ENCODE measurements at regions not wholly inside any gene's neighbourhood (a gene's known extent, or its start where the extent isn't known, plus 50 kb on each side); places are given as distances from the start of the nearest gene placed in this dataset.

GRCh38 chr15:60079210-60079609 lies 75.1 kb downstream of the FOXB1 start:
- Histone ChIP-seq H3K27ac (ENCODE audit: low read depth in 1 of 2, low read length in 2 of 2) (no peak overlapping the region), H3K36me3 (ENCODE audit: insufficient read depth, low read length) (no peaks in the 10 kb centered on the region), H3K27me3 (ENCODE audit: control insufficient read depth in 1 of 2, insufficient read depth in 2 of 2, low read length in 2 of 2) (no peaks in the 10 kb centered on the region), H3K9me3 (ENCODE audit: control insufficient read depth in 1 of 2, insufficient read depth in 1 of 2, low read length in 2 of 2) (no peaks in the 10 kb centered on the region), H3K4me3 (ENCODE audit: low read length) (no peak overlapping the region), H3K4me1 (ENCODE audit: insufficient read depth, low read length) (peaks cover 4% of the 10 kb centered on the region)
- no peak for TF ChIP-seq CTCF (IDR thresholded peaks at IDR 0.05)
- Mint-ChIP-seq H3K36me3 (ENCODE audit: low read depth) (no peaks in the 10 kb centered on the region), H3K9me3 (no peaks in the 10 kb centered on the region), H3K27me3 (no peaks in the 10 kb centered on the region), H3K27ac (no peak overlapping the region), H3K4me3 (no peak overlapping the region), H3K4me1 (ENCODE audit: low read depth) (peaks cover 15% of the 10 kb centered on the region)
- no peak for ATAC-seq (ENCODE audit: poor library complexity)
- CTCF ChIA-PET, result interaction anchor here (0.7 kb wide), 1 partner anchor 254 kb away, joined by 3 read pairs; no protein-coding TSS in a partner anchor
- POLR2A ChIA-PET, result no interaction called here
- intact Hi-C loops (cut with DNase I, micrococcal nuclease), result no loop called here
- DNase-seq, result peak in 1 of 14 experiments; percentile 2

- no peaks in the 10 kb centered on the region for H3K9me3 ChIP-seq (ENCODE audit: control insufficient read depth in 1 of 2, insufficient read depth in 1 of 2, low read length in 2 of 2)
- H3K36me3 ChIP-seq (ENCODE audit: insufficient read depth, low read length), result no peaks in the 10 kb centered on the region
- ATAC-seq (ENCODE audit: poor library complexity), result no peak
- peaks cover 4% of the 10 kb centered on the region for H3K4me1 ChIP-seq (ENCODE audit: insufficient read depth, low read length)
- no peak overlapping the region for H3K4me3 ChIP-seq (ENCODE audit: low read length)
- Mint-ChIP-seq H3K4me1 (ENCODE audit: low read depth) (peaks cover 5% of the 10 kb centered on the region), H3K4me3 (no peak overlapping the region), H3K27me3 (no peaks in the 10 kb centered on the region), H3K36me3 (ENCODE audit: low read depth) (no peaks in the 10 kb centered on the region), H3K9me3 (no peaks in the 10 kb centered on the region), H3K27ac (no peak overlapping the region)
- ChIA-PET CTCF (no interaction called here), POLR2A (no interaction called here)
- no peak overlapping the region for H3K27ac ChIP-seq (ENCODE audit: low read depth in 1 of 2, low read length in 2 of 2)
- intact Hi-C loops (cut with DNase I, micrococcal nuclease), result no loop called here
- TF ChIP-seq CTCF (IDR thresholded peaks at IDR 0.05), result no peak
- DNase-seq, result no peak
- H3K27me3 ChIP-seq (ENCODE audit: control insufficient read depth in 1 of 2, insufficient read depth in 2 of 2, low read length in 2 of 2), result no peaks in the 10 kb centered on the region
These were observed 77.9 kb downstream of the FOXB1 start for GRCh38 chr15:60081976-60082375.

- POLR2A ChIA-PET, result no interaction called here
- H3K27me3 Mint-ChIP-seq, result peaks cover 6% of the 10 kb centered on the region
These were observed 79.2 kb downstream of the FOXB1 start for GRCh38 chr15:60083318-60083717.

More at GRCh38 chr15:60083318-60083717, 79.2 kb downstream of the FOXB1 start:
- H3K27me3 ChIP-seq (ENCODE audit: control insufficient read depth in 1 of 2, insufficient read depth in 2 of 2, low read length in 2 of 2), result no peaks in the 10 kb centered on the region
- H3K9me3 ChIP-seq (ENCODE audit: control insufficient read depth in 1 of 2, insufficient read depth in 1 of 2, low read length in 2 of 2), result no peaks in the 10 kb centered on the region
- H3K4me3 ChIP-seq (ENCODE audit: low read length), result no peak overlapping the region
- no peaks in the 10 kb centered on the region for H3K4me1 ChIP-seq (ENCODE audit: insufficient read depth, low read length)
- no peak overlapping the region for H3K27ac ChIP-seq (ENCODE audit: low read depth in 1 of 2, low read length in 2 of 2)
- TF ChIP-seq CTCF (IDR thresholded peaks at IDR 0.05), result no peak
- CTCF ChIA-PET, result no interaction called here
- H3K27ac Mint-ChIP-seq, result no peak overlapping the region
- no peak for ATAC-seq (ENCODE audit: poor library complexity)
- no peaks in the 10 kb centered on the region for H3K36me3 ChIP-seq (ENCODE audit: insufficient read depth, low read length)
- H3K4me1 Mint-ChIP-seq (ENCODE audit: low read depth), result no peaks in the 10 kb centered on the region
- no peaks in the 10 kb centered on the region for H3K9me3 Mint-ChIP-seq
- intact Hi-C loops (cut with DNase I, micrococcal nuclease), result no loop called here
- no peak for DNase-seq
- no peaks in the 10 kb centered on the region for H3K36me3 Mint-ChIP-seq (ENCODE audit: low read depth)
- H3K4me3 Mint-ChIP-seq, result no peak overlapping the region
